ENCODE measurements at regions not wholly inside any gene's neighbourhood (a gene's known extent, or its start where the extent isn't known, plus 50 kb on each side); places are given as distances from the start of the nearest gene placed in this dataset.
"Not testable (repeated sequence)": the region's sequence is repeated elsewhere in the genome, so short reads cannot be mapped to it uniquely, and the experiment has no call there.

- WGBS (ENCODE audit: insufficient coverage, insufficient replicate concordance, low lambda C conversion rate, missing lambda C conversion rate), result 20% methylated on average over 3 of the region's 3 CpGs
- intact Hi-C loops (cut with micrococcal nuclease; ENCODE audit: unreplicated experiment) (no loop called here), in situ Hi-C loops (cut with MboI) (no loop called here)
- POLR2A ChIA-PET, result no interaction called here
- RAD21 ChIA-PET (ENCODE audit: unreplicated experiment), result no interaction called here
- TF ChIP-seq USF2 (IDR thresholded peaks at IDR 0.05; ENCODE audit: borderline replicate concordance, low read depth, low read length), result no peak
- Histone ChIP-seq H4K20me1 (ENCODE audit: control insufficient read depth, insufficient read depth) (no peaks in the 10 kb centered on the region), H3K36me3 (ENCODE audit: control insufficient read depth in 2 of 2, insufficient read depth in 2 of 2, low read length in 1 of 2) (no peaks in the 10 kb centered on the region), H3K27ac (ENCODE audit: control insufficient read depth, insufficient read depth) (no peak overlapping the region), H3K4me1 (ENCODE audit: control insufficient read depth, insufficient read depth, low read length) (no peaks in the 10 kb centered on the region), H3K27me3 (replicated peaks in 1 of 2; ENCODE audit: control insufficient read depth in 2 of 2, insufficient read depth in 2 of 2, low read length in 1 of 2) (no peaks in the 10 kb centered on the region), H3K4me2 (ENCODE audit: control insufficient read depth, insufficient read depth) (no peak overlapping the region), H3K79me2 (ENCODE audit: control insufficient read depth, insufficient read depth, low read length) (no peaks in the 10 kb centered on the region), H3K4me3 (no peak overlapping the region), H3K9me3 (replicated peaks; ENCODE audit: control insufficient read depth, insufficient read depth, low read length) (no peaks in the 10 kb centered on the region), H2AFZ (ENCODE audit: control insufficient read depth, low read depth, low read length) (no peak overlapping the region), H3K9ac (ENCODE audit: control insufficient read depth, insufficient read depth, low read length) (no peak overlapping the region)
- BruUV-seq (replicated peaks), result no TSS peak
- no peak for FAIRE-seq
- SMC1A ChIA-PET (ENCODE audit: uncharacterized antibody, unreplicated experiment), result no interaction called here
- no peak for DNase-seq (ENCODE audit: low read depth, low spot score)
- no peak for ATAC-seq
- CTCF ChIA-PET, result no interaction called here
Observed at GRCh38 chr6:115415378-115415777, 645.3 kb downstream of the FRK start.

- H3K9me3 ChIP-seq (replicated peaks; ENCODE audit: control insufficient read depth, insufficient read depth, low read length); H4K20me1 ChIP-seq (ENCODE audit: control insufficient read depth, insufficient read depth); H3K36me3 ChIP-seq (ENCODE audit: control insufficient read depth in 2 of 2, insufficient read depth in 2 of 2, low read length in 1 of 2); DNase-seq (ENCODE audit: low read depth, low spot score); H3K27me3 ChIP-seq (replicated peaks in 1 of 2; ENCODE audit: control insufficient read depth in 2 of 2, insufficient read depth in 2 of 2, low read length in 1 of 2); FAIRE-seq; RAD21 ChIA-PET (ENCODE audit: unreplicated experiment); in situ Hi-C loops (cut with MboI); BruUV-seq (replicated peaks); H3K9ac ChIP-seq (ENCODE audit: control insufficient read depth, insufficient read depth, low read length); POLR2A ChIA-PET; ATAC-seq; intact Hi-C loops (cut with micrococcal nuclease; ENCODE audit: unreplicated experiment); SMC1A ChIA-PET (ENCODE audit: uncharacterized antibody, unreplicated experiment); H3K27ac ChIP-seq (ENCODE audit: control insufficient read depth, insufficient read depth); H2AFZ ChIP-seq (ENCODE audit: control insufficient read depth, low read depth, low read length); CTCF ChIA-PET; H3K79me2 ChIP-seq (ENCODE audit: control insufficient read depth, insufficient read depth, low read length); H3K4me1 ChIP-seq (ENCODE audit: control insufficient read depth, insufficient read depth, low read length); H3K4me3 ChIP-seq; H3K4me2 ChIP-seq (ENCODE audit: control insufficient read depth, insufficient read depth): not testable (repeated sequence)
- WGBS (ENCODE audit: insufficient coverage, insufficient replicate concordance, low lambda C conversion rate, missing lambda C conversion rate), result 15% methylated on average over 6 of the region's 6 CpGs
Observed at GRCh38 chr6:115414916-115415315, 645.8 kb downstream of the FRK start.
